ENCODE measurements at regions not wholly inside any gene's neighbourhood (a gene's known extent, or its start where the extent isn't known, plus 50 kb on each side); places are given as distances from the start of the nearest gene placed in this dataset.

DNA sequence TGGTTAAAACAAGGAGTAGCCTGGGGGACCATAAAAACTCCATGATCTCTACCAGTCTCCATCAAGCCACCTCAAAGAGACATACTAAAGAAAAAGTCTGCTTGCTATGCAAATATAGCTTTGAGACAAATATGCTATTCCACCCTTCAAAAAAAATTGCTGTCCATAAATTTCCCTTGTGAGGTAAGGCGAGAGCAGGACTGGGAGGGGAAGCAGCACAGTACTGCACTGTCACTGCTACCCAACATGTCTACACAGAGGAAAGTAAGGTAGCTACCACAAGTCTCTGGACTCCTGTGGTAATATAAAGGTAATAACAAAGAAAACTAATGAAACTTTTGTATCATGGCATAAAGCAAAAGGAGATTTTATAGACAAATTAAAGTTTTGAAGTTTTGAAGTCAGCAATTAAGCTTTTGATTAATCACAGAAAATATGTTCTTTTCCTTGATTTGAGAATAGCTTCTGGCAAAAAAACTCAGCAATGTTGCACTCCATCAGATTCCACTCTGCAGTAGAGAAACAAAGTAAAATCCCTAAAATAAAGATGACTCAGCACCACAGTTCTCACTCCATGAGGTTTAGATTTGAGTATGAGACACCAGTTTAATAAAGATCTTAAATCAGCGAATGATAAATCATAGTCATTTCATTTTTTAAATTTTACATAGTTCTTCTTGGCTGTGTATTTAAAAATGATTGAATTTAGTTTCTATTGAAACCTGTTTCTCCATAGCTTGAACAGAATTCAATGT is 602.4 kb downstream of the COL12A1 start:
- TF ChIP-seq, protein P1, sequence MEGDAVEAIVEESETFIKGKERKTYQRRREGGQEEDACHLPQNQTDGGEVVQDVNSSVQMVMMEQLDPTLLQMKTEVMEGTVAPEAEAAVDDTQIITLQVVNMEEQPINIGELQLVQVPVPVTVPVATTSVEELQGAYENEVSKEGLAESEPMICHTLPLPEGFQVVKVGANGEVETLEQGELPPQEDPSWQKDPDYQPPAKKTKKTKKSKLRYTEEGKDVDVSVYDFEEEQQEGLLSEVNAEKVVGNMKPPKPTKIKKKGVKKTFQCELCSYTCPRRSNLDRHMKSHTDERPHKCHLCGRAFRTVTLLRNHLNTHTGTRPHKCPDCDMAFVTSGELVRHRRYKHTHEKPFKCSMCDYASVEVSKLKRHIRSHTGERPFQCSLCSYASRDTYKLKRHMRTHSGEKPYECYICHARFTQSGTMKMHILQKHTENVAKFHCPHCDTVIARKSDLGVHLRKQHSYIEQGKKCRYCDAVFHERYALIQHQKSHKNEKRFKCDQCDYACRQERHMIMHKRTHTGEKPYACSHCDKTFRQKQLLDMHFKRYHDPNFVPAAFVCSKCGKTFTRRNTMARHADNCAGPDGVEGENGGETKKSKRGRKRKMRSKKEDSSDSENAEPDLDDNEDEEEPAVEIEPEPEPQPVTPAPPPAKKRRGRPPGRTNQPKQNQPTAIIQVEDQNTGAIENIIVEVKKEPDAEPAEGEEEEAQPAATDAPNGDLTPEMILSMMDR (IDR thresholded peaks at IDR 0.05): no peak
- TF ChIP-seq POLR2A (IDR thresholded peaks at IDR 0.05): no peak
